HG03045 (cell line): ENCODE measurements at regions not wholly inside any gene's neighbourhood (a gene's known extent, or its start where the extent isn't known, plus 50 kb on each side); places are given as distances from the start of the nearest gene placed in this dataset.

Experiments used
- ATAC-seq: cut with Tn5 transposase; IDR thresholded peaks from one replicate; pipeline ENCODE4 v1.9.1; 2021; ENCODE audit warnings: mild to moderate bottlenecking, moderate library complexity; ENCODE audit not compliant: unreplicated experiment

- no peak for ATAC-seq
Observed at GRCh38 chr2:65488527-65488926, 56.1 kb upstream of the SPRED2 start.

- no peak for ATAC-seq
Observed at GRCh38 chr2:65487404-65487803, 55.0 kb upstream of the SPRED2 start.

- ATAC-seq: no peak
Observed at GRCh38 chr2:65486802-65487201, 54.4 kb upstream of the SPRED2 start.

GRCh38 chr2:65486282-65486681 is 53.9 kb upstream of the SPRED2 start:
- ATAC-seq: no peak

GRCh38 chr2:65485839-65486238 is 53.4 kb upstream of the SPRED2 start:
- no peak for ATAC-seq

GRCh38 chr2:65483763-65484162 is 51.4 kb upstream of the SPRED2 start:
- ATAC-seq: no peak

- no peak for ATAC-seq
Observed at GRCh38 chr2:65482971-65483370, 50.6 kb upstream of the SPRED2 start.
